ENCODE measurements at regions not wholly inside any gene's neighbourhood (a gene's known extent, or its start where the extent isn't known, plus 50 kb on each side); places are given as distances from the start of the nearest gene placed in this dataset.

DNA sequence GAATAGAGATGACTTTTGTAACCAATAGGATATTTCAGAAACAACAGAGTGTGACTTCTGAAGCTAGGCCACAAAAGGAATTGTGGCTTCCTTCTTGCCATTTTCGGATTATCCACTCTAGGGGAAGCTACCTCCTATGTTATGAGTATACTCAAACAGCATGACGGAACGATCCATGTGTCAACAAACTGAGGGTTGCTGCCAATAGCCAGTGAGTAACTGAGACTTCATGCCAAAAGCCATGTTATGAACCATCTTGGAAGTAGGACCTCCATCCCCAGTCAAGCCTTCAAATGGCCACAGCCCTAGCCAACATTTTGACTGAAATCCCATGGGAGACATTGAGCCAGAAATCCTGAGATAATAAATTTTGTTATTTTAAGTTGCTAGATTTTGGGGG is 69.0 kb upstream of the IL6 start:
- no peak for DNase-seq

- DNase-seq = no peak
Measured at GRCh38 chr7:22657479-22657878, 69.5 kb upstream of the IL6 start.

- no peak for DNase-seq
Measured at GRCh38 chr7:22655781-22656180, 71.2 kb upstream of the IL6 start.

DNA sequence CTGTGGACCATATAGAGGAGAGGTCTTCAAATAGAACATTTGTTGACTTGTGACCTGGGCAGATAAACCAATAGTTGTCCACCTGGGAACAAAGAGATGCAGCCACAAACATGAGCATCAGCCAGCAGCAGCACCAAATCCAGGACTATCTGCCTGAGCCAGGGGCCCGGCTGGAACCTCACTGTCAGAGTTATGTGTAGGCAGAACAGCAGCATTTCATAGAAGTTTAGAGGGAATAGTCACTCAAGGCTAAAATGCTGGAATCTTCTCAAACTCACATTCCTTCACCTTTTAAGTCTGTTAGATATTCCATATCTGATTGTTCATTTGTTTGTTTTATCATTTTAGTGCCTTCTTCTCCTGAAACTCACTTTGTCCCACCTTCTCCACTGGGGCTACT is 72.2 kb upstream of the IL6 start:
- no peak for DNase-seq

DNA sequence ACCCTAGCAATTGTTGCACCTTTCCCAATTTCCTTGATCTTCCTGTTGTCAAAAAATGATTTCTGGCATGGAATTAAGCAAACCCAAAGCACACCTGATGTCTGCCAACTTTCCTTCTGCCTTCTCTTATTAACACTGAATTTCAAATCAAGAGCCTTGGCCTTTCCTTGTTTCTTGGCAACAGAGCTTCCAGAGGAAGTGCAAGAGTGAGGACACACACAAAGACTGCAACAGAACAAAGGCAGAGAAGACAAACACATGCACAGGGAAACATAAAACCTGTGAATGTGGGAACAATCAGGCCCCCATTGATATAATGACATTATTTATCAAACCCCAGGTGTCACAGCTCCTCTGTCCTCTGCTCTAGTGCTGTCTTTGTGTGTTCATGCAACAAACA is 73.0 kb upstream of the IL6 start:
- DNase-seq = no peak

DNA sequence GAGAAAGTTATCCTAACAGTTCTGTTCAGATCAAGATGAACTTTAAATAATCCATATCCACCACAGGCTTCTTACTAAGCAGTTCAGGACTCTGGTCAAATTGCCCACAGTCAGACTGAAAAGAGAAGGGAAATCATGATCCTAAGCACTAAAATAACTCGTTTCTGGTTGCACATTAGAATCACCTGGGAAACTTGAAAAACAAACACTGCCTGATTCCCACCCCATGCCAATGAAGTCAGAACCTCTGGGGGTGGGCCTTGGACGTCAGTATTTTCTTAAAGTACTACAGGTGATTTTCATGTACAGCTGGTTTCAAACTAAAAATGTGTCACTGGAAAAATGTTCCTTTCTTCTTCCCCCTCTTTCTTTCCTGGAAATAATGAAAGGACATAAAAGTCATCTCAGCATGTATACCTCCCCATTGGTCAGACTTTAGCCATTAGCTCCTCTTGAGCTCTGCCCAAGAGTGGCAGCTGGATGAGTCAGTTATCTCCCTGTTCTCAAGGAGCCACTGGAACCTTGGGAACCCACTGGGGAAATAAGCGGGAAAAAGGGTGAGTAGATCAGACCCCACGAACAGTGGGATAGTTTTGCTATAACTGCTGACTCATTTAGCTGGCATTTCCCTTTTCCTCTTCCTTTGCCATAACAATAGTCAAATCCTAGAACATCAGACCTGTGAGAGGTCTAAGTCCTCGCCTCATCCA is 75.3 kb upstream of the IL6 start:
- no peak for DNase-seq

DNA sequence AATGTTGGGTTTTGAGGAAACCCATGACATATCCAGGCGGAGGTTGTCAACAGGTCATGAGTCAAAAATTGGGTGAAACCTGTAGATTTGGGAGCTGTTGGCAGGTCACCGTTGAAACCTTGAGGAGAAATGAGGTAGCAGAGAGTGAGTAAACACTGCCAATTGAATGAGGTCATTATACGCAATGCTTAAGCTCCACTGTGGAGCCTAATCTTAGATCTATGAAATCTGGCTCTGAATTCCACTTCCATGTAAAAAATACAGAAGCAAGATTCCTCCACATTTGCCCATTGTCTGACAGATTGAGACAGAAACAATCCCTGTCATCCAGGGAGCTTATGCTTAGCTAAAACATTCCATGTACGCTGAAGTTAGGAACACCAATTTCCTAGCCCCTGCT is 76.0 kb upstream of the IL6 start:
- DNase-seq = no peak

- DNase-seq = no peak
Measured at GRCh38 chr7:22649686-22650085, 77.3 kb upstream of the IL6 start.

DNA sequence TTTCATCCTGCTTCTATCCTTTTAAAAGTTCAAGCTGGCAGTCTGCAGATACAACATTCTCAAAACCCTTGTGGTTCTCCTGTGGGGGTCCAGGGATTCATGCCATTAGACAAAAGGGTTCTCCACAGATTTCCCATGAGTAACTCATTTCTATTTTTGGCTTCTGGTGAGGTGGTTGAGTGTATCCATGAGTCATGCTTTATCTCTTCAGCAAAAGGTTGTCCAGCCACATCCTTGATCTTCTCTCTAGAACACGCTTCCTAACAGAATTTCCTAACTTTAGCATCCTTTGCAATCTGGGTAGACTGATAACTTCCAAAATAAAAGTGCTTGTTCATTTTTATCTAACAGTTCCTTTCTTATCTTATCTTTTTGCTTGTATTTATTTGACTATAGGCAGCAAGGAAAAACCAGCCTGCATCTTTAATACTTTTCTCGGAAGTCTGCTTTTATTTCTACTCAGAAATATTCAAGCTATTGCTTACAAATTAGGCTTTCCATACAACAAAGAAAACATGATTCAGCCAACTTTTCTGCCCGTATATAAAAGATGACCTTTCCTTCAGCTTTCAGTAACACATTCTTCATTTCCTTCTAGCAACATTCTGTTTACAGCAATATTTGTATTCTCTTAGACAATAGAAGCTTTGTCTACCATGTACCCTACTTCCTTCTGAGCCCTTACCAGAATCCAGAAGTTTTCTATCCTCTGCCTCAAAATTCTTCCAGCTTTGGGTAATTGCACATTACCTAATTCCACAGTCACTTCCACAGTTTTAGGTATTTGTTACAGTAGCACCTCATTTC is 79.3 kb upstream of the IL6 start:
- DNase-seq = no peak

DNA sequence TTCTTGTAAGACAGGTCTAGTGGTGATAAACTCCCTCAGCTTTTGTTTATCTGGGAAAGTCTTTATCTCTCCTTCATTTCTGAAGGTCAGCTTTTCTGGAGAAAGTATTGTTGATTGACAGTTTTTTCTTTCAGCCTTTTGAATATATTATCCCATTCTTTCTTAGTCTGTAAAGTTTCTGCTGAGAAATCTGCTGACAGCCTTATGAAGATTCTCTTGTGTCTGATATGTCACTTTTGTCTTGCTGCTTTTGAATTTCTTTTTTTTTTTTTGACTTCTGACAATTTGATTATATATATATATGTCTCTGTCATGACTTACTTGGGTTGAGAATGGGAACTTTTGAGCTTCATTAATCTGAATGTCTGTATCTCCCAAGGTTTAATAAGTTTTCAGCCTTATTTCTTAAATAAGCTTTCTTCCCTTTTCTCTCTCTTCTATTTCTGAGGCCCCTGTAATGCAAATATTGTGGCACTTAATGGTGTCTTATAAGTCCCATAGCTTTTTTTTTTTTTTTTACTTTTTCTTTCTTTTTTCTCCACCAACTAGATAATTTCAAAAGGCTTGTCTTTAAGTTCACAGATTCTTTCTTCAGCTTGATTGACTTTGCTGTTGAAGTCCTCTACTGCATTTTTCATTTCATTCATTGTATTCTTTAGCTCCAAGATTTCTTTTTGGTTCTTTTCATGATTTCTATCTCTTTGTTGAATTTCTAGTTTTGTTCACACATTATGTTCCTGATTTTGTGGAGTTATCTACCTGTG is 81.4 kb upstream of the IL6 start:
- no peak for DNase-seq

DNA sequence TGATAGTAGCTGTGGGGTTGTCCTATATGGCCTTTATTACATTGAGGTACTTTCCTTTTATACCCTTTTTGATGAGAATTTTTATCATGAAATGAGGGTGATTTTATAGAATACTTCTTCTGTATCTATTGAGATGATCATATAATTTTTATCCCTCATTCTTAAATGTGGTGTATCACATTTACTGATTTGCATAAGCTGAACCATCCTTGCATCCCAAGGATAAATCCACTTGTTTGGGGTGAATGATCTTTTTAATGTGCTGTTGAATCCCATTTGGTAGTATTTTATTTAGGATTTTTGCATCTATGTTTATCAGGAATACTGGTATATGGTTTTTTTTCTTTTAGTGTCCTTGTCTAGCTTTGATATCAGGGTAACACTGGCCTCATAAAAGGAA is 84.5 kb upstream of the IL6 start:
- no peak for DNase-seq

- no peak for DNase-seq
Measured at GRCh38 chr7:22640269-22640668, 86.7 kb upstream of the IL6 start.

DNA sequence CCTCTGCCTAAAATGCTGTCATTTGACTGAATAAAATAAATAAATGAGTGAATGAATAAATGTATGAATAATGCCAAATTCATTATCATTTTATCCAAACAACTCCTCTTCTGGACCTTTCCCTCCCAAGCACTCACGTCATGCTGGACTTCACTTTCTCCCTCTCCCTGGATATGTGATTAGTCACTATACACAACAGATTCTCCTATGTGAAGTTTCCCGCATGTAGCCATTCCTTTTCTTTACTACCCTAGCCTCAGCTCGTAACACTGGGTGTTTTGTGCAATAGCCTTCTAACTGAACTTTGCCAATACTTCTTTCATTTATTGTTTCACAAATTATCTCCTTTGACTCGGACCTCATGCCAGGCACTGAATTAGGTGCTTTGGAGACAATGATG is 87.6 kb upstream of the IL6 start:
- DNase-seq = no peak

DNA sequence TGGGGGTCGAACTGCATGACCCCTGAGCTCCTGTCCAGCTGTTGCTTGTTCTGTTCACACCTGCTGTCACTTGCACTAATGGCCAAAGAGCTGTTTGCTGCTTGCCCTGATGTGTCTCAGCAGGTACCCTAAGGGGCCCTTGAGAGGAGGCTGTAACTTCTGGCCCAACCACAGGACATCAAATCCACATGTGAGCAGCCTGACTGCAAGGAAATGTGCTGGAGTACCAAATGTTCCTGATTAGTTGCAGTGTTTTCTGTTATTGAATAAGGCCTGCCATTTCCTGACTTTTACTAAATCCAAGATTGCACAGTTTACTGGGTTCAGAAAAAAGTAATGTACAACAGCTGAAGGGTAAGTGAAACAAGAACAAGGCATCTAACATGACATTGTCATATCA is 91.7 kb upstream of the IL6 start:
- DNase-seq = no peak

GRCh38 chr7:22633954-22634474 is 93.0 kb upstream of the IL6 start:
- no peak for DNase-seq

- DNase-seq = no peak
Measured at GRCh38 chr7:22633286-22633953, 93.6 kb upstream of the IL6 start.

DNA sequence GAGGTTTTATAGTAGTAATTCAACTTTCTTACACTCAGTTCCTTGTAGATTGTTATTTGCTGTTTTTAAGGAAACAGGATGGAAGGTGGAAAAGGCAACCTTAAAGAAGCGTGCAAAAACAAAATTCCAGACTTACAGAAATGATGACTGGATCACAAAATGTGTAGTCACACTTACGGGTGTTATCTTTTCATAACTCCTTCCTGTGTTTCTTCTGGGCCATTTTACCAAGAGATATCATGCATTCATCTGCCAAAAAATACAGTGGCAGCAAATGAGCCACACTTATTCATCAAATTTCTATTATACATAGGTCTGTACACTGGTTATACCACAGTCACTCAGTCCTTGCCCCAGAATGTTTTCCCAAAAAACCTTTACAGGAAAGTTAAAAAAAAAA is 94.3 kb upstream of the IL6 start:
- no peak for DNase-seq

DNA sequence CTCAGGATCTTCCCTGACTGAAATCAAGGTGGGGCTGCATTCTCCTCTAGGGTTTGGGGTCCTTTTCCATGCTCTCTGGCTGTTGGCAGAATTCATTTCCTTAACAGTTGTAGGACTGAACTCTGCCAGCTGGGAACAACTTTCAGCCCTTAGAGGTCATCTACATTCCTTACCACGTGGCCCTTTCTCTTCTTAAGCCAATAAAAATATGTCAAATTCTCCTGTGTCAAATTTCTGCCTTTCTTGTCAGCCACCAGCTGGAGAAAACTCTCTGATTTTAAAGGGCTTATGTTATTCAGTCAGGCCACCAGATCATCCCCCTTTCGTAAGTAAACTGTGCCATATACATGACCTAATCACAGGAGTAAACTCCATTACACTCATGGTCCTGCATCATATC is 95.3 kb upstream of the IL6 start:
- no peak for DNase-seq

DNA sequence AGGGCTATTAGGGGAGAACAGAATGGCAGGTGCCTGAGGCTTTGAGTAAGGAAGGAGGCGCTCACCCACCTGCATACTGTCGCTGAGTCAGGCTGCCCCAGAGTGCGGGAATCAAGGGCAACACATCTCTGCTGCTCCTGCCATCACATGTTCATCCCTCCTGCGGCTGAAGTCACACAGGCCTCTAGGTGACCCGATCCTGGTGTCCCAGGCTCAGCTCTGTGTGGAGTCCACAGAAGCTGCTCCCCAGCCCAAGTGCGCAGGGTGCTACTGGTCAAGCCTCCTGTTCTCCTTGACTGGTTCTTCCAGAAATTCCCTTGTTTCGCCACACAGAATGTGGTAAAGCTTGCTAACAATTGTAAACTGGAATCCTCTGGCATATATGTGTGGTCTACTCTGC is 96.9 kb upstream of the IL6 start:
- no peak for DNase-seq

DNA sequence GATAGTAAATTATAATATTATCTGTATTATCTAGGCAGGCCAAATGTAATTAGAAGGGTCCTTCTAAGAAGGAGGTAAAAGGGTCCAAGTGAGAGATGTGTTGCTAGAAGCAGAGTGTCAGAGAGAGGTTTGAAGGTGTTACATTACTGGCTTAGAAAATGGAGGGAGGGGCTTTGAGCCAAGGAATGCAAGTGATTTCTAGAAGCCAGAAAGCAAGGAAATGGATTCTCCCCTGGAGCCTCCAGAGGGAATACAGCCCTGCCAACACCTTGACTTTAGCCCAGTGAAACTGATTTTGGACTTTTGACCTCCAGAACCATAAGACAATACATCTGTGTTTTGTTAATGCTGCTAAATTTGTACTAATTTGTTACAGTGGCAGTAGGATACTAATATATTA is 97.9 kb upstream of the IL6 start:
- no peak for DNase-seq

DNA sequence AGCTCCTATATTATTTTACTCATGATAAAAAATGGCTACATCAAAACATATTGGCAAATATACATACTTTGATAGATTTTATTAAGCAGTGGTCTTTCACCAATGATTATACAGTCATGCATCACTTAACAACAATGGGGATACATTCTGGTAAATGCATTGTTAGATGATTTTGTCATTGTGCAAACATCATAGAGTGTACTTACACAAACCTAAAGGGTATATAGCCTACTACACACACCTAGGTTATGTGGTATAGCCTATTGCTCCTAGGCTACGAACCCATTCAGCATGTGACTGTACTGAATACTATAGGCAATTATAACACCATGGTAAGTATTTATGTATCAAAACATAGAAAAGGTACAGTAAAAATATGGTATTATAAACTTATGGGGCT is 98.9 kb upstream of the IL6 start:
- no peak for DNase-seq

DNA sequence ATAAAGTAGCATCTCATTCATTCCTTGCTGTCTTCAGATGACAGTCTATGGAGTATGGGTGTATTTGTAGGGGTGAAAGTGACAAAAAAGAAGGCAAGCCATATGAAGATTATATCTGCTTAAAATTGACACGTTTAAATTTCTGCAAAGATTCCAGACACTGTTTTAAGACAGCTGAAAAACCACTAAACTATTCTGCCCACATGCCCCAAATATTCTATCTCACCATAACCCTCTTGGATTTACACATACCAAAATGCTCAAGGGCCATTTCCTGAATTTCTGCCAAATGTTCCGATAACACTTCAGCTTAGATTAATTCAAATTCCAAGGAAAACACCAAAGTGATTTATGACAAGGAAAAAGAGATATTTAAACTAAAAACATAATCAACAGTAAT is 99.9 kb upstream of the IL6 start:
- no peak for DNase-seq
